ENCODE measurements at regions not wholly inside any gene's neighbourhood (a gene's known extent, or its start where the extent isn't known, plus 50 kb on each side); places are given as distances from the start of the nearest gene placed in this dataset.

DNA sequence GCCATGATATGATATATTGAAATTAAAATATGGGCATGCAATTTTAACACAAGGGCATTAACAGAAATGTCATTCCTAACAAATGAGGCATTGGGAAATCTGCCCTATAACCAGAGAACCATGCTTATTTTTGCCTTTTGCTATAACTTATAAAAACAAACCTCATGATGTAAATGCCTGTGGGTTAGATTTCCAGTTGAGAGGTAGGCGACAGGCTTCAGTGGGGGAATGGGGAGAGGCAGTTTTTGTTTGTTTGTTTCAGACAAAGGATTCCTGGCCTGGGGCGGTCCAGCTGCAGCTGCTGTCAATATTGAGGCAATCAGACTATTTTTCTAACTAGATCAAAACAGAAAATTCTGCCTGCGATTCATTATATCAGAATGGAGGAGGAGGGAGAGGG, 490.4 kb upstream of the CFAP20DC start:
- TF ChIP-seq CTCF (IDR thresholded peaks at IDR 0.05; ENCODE audit: low read depth, low read length), result no peak
- CTCF ChIA-PET, result no interaction called here
- Histone ChIP-seq H3K27ac (ENCODE audit: low read depth, low read length) (no peak overlapping the region), H3K27me3 (ENCODE audit: control insufficient read depth, insufficient read depth, low read length) (no peaks in the 10 kb centered on the region), H3K4me3 (ENCODE audit: low read depth, low read length) (no peak overlapping the region), H3K9me3 (ENCODE audit: control insufficient read depth, insufficient read depth, low read length) (no peaks in the 10 kb centered on the region)
- DNase-seq (ENCODE audit: low read depth, low spot score), result peak; percentile 4
- POLR2A ChIA-PET, result no interaction called here

- no peak for TF ChIP-seq CTCF (IDR thresholded peaks at IDR 0.05; ENCODE audit: low read depth, low read length)
- Histone ChIP-seq H3K9me3 (ENCODE audit: control insufficient read depth, insufficient read depth, low read length) (no peaks in the 10 kb centered on the region), H3K27ac (ENCODE audit: low read depth, low read length) (no peak overlapping the region), H3K4me3 (ENCODE audit: low read depth, low read length) (no peak overlapping the region), H3K27me3 (ENCODE audit: control insufficient read depth, insufficient read depth, low read length) (no peaks in the 10 kb centered on the region)
- ChIA-PET CTCF (interaction anchor here (1.2 kb wide), 1 partner anchor 225 kb away, joined by 3 read pairs; no protein-coding TSS in a partner anchor), POLR2A (no interaction called here)
- no peak for DNase-seq (ENCODE audit: low read depth, low spot score)
These were observed 489.1 kb upstream of the CFAP20DC start for GRCh38 chr3:59538753-59539432.

- Histone ChIP-seq H3K4me3 (ENCODE audit: low read depth, low read length) (no peak overlapping the region), H3K27ac (ENCODE audit: low read depth, low read length) (no peak overlapping the region), H3K27me3 (ENCODE audit: control insufficient read depth, insufficient read depth, low read length) (no peaks in the 10 kb centered on the region), H3K9me3 (ENCODE audit: control insufficient read depth, insufficient read depth, low read length) (no peaks in the 10 kb centered on the region)
- DNase-seq (ENCODE audit: low read depth, low spot score), result peak; percentile 7
- ChIA-PET CTCF (interaction anchor here (1.2 to 1.4 kb wide), 2 partner anchors 39 to 322 kb away, joined by 3 to 5 read pairs; no protein-coding TSS in a partner anchor), POLR2A (interaction anchor here (1.9 kb wide), 1 partner anchor 109 kb away, joined by 6 read pairs; no protein-coding TSS in a partner anchor)
- no peak for TF ChIP-seq CTCF (IDR thresholded peaks at IDR 0.05; ENCODE audit: low read depth, low read length)
These were observed 486.0 kb upstream of the CFAP20DC start for GRCh38 chr3:59535791-59536221.

GRCh38 chr3:59531994-59532393, 482.2 kb upstream of the CFAP20DC start:
- no peaks in the 10 kb centered on the region for H3K9me3 ChIP-seq (ENCODE audit: control insufficient read depth, insufficient read depth, low read length)
- H3K27me3 ChIP-seq (ENCODE audit: control insufficient read depth, insufficient read depth, low read length), result no peaks in the 10 kb centered on the region
- no peak for TF ChIP-seq CTCF (IDR thresholded peaks at IDR 0.05; ENCODE audit: low read depth, low read length)
- no peak for DNase-seq (ENCODE audit: low read depth, low spot score)
- POLR2A ChIA-PET, result no interaction called here
- H3K27ac ChIP-seq (ENCODE audit: low read depth, low read length), result no peak overlapping the region
- CTCF ChIA-PET, result interaction anchor here (0.9 to 1.2 kb wide), 2 partner anchors 23 to 44 kb away, joined by 3 read pairs; no protein-coding TSS in a partner anchor
- no peak overlapping the region for H3K4me3 ChIP-seq (ENCODE audit: low read depth, low read length)

DNA sequence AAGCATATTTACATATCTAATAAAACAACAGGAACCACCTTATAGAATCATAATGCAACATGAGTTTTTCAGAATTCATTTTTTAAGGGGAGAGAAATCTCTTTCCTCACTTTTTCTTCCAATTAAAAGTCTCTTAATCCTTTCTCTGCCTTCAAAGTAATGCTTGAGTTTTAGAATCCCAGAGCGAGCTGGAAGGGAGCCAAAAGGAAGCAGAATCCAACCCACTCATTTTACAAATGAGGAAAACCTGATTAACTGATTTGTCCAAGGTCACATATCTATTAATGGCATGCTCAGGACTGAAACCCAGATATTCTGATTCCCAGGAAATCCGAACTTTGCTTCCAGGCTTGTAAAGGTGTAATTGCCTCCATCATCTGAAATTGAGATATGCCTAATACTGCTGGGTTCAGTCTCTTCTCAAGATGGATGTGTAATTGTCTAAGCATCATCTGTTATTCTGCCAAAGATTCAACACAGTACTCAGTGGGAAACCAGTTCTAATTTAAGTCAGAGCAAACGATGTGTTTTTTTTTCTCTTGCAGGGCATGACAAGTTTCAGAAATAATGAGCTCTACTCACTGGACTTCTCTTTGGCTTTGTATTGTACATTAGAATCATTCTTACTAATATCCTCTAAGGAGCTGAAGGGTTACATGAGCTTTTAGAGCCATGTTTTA, 481.4 kb upstream of the CFAP20DC start:
- no peaks in the 10 kb centered on the region for H3K27me3 ChIP-seq (ENCODE audit: control insufficient read depth, insufficient read depth, low read length)
- no peak for DNase-seq (ENCODE audit: low read depth, low spot score)
- CTCF ChIA-PET, result interaction anchor here (0.9 to 1.2 kb wide), 2 partner anchors 24 to 44 kb away, joined by 3 read pairs; no protein-coding TSS in a partner anchor
- POLR2A ChIA-PET, result no interaction called here
- no peaks in the 10 kb centered on the region for H3K9me3 ChIP-seq (ENCODE audit: control insufficient read depth, insufficient read depth, low read length)
- no peak overlapping the region for H3K27ac ChIP-seq (ENCODE audit: low read depth, low read length)
- no peak for TF ChIP-seq CTCF (IDR thresholded peaks at IDR 0.05; ENCODE audit: low read depth, low read length)
- H3K4me3 ChIP-seq (ENCODE audit: low read depth, low read length), result no peak overlapping the region
